Right lobe of liver (tissue), 6 donors: ENCODE measurements at regions not wholly inside any gene's neighbourhood (a gene's known extent, or its start where the extent isn't known, plus 50 kb on each side); places are given as distances from the start of the nearest gene placed in this dataset.

ENCODE experiments used
- ATAC-seq, 4 donors: fragments of 200-7000 bp; cut with Tn5 transposase; one replicate each; pipeline ENCODE4 v1.9.1; 2020; ENCODE audit warnings: mild to moderate bottlenecking in 4 of 4, moderate library complexity in 4 of 4
- DNase-seq, 3 donors: peaks; one replicate each; pipeline ENCODE4 v3.0.0-alpha.2; 2020
- H3K27ac ChIP-seq, 3 donors: fragments of 200-600 bp; one replicate each; pipeline ENCODE4 v1.8.0; 2022
- H3K27me3 ChIP-seq, 2 donors: fragments of 200-600 bp; one replicate each; pipeline ENCODE4 v1.8.0; 2022
- H3K36me3 ChIP-seq, 4 donors: fragments of 200-600 bp; sonication (generic) in 1 of 4; one replicate each; pipeline versions ENCODE4 v1.5.1 to v1.8.0; 2017 to 2022; ENCODE audit warnings: control low read depth in 1 of 4
- H3K4me1 ChIP-seq, 4 donors: fragments of 200-600 bp; sonication (generic) in 1 of 4; one replicate each; pipeline versions ENCODE4 v1.5.1 to v1.8.0; 2017 to 2022; ENCODE audit warnings: control low read depth in 1 of 4
- H3K4me3 ChIP-seq, 3 donors: fragments of 200-600 bp; one replicate each; pipeline ENCODE4 v1.8.0; 2022
- H3K9me3 ChIP-seq, 4 donors: fragments of 200-600 bp; sonication (generic) in 1 of 4; one replicate each; pipeline versions ENCODE4 v1.5.1 to v1.8.0; 2017 to 2022; ENCODE audit warnings: control low read depth in 1 of 4
- POLR2A ChIP-seq: fragments of 450-650 bp; IDR thresholded peaks from one replicate; pipeline ENCODE4 v1.6.1; 2017; ENCODE audit warnings: antibody characterized with exemption, mild to moderate bottlenecking
- WGBS: methylation state at CpG from one replicate; pipeline ENCODE4 v1.1.6; 2018; ENCODE audit warnings: low coverage, low lambda C conversion rate; ENCODE audit not compliant: insufficient coverage; ENCODE audit errors: missing lambda C conversion rate; 5-methylcytosine and 5-hydroxymethylcytosine counted together
- intact Hi-C, 2 donors: fragments of 100-400 bp; cut with DNase I; formaldehyde crosslinking; loops; one replicate each; pipeline versions ENCODE4 v1.11.2 to v1.14.1; 2022
- TF ChIP-seq, protein P1 (sequence below), 4 donors: fragments of 200-600 bp in 3 of 4; fragments of 450-650 bp in 1 of 4; IDR thresholded peaks; one replicate each; pipeline versions ENCODE4 v1.5.1 to v1.8.0; 2016 to 2022; ENCODE audit warnings: antibody characterized with exemption in 4 of 4, mild to moderate bottlenecking in 2 of 4
- donor health status: DM: no; HTN: yes; CAD: no.
- donor health status: DM: no; HTN: no; CAD: no.
- donor health status: DM: no; HTN: no; CAD: no.
- donor health status: DM: no; HTN: yes; CAD: no.
- donor health status: DM: no; HTN: yes; CAD: no.

- Histone ChIP-seq H3K4me1 (no peaks in the 10 kb centered on the region), H3K27ac (peak overlapping the region in 2 of 3 donors; percentile 14 to 19), H3K27me3 (no peaks in the 10 kb centered on the region), H3K4me3 (no peak overlapping the region), H3K36me3 (no peaks in the 10 kb centered on the region), H3K9me3 (no peaks in the 10 kb centered on the region)
- intact Hi-C loops: no loop called here
- TF ChIP-seq, protein P1, sequence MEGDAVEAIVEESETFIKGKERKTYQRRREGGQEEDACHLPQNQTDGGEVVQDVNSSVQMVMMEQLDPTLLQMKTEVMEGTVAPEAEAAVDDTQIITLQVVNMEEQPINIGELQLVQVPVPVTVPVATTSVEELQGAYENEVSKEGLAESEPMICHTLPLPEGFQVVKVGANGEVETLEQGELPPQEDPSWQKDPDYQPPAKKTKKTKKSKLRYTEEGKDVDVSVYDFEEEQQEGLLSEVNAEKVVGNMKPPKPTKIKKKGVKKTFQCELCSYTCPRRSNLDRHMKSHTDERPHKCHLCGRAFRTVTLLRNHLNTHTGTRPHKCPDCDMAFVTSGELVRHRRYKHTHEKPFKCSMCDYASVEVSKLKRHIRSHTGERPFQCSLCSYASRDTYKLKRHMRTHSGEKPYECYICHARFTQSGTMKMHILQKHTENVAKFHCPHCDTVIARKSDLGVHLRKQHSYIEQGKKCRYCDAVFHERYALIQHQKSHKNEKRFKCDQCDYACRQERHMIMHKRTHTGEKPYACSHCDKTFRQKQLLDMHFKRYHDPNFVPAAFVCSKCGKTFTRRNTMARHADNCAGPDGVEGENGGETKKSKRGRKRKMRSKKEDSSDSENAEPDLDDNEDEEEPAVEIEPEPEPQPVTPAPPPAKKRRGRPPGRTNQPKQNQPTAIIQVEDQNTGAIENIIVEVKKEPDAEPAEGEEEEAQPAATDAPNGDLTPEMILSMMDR (IDR thresholded peaks at IDR 0.05): no peak
- no peak for TF ChIP-seq POLR2A
- ATAC-seq (peak; percentile 64 to 98 (median 80)), DNase-seq (no peak)
- 33% methylated on average over 6 of the region's 6 CpGs for WGBS
These were observed 392.8 kb upstream of the NR3C2 start for GRCh38 chr4:148834804-148835631.

DNA sequence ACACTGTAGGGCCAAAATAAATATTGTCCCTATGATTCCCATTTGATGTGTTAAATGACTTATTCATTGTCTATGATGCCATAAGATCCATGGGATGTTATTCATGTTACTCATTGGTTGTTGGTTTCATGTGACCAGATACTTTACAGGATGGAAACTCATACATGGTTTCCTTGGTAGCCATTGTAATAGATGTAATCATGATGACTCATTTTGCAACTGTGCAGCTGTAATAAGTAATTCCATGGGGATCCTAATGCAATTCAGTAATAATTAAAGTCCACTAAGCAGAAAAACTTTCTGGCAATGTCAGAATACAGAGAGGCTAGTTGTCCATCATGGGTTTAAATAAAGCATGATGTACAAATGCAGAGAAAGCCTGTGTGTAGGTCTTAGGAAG is 389.7 kb upstream of the NR3C2 start:
- Histone ChIP-seq H3K9me3 (no peaks in the 10 kb centered on the region), H3K4me3 (no peak overlapping the region), H3K27ac (no peak overlapping the region), H3K36me3 (no peaks in the 10 kb centered on the region), H3K27me3 (no peaks in the 10 kb centered on the region), H3K4me1 (no peaks in the 10 kb centered on the region)
- DNase-seq (no peak), ATAC-seq (no peak)
- TF ChIP-seq, protein P1 (IDR thresholded peaks at IDR 0.05): no peak
- intact Hi-C loops: no loop called here

DNA sequence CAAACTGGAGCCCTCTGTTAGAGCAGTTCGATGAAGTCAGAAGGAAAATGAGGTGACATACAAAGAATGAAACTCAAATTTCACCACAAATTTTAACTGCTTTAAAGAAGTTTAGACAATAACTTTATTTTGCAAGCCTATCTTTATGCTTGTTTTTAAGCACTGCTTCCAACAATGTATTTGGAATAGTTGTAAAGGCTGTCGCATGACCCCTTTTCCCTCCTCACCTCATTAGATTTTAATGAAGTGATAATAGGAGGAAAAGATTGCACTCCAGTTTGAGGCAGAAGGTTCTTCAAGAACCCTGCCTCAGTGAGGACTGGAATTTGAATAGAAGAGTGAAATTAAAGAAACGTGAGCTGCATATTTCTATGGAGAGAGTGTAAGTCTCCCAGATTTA is 386.1 kb upstream of the NR3C2 start:
- intact Hi-C loops: no loop called here
- ATAC-seq: no peak
- 64% methylated on average over 3 of the region's 3 CpGs for WGBS
- Histone ChIP-seq H3K9me3 (no peaks in the 10 kb centered on the region), H3K36me3 (no peaks in the 10 kb centered on the region), H3K27ac (no peak overlapping the region), H3K4me3 (no peak overlapping the region), H3K4me1 (no peaks in the 10 kb centered on the region), H3K27me3 (no peaks in the 10 kb centered on the region)
- TF ChIP-seq POLR2A: no peak
- TF ChIP-seq, protein P1 (IDR thresholded peaks at IDR 0.05): no peak
- no peak for DNase-seq

- TF ChIP-seq POLR2A: no peak
- TF ChIP-seq, protein P1 (IDR thresholded peaks at IDR 0.05): no peak
- Histone ChIP-seq H3K4me3 (no peak overlapping the region), H3K27me3 (no peaks in the 10 kb centered on the region), H3K4me1 (no peaks in the 10 kb centered on the region), H3K9me3 (no peaks in the 10 kb centered on the region), H3K27ac (no peak overlapping the region), H3K36me3 (no peaks in the 10 kb centered on the region)
- 49% methylated on average over 2 of the region's 2 CpGs for WGBS
- ATAC-seq (no peak), DNase-seq (no peak)
- intact Hi-C loops: no loop called here
These were observed 385.6 kb upstream of the NR3C2 start for GRCh38 chr4:148827781-148828180.

GRCh38 chr4:148823419-148823769 is 381.2 kb upstream of the NR3C2 start:
- no peak for DNase-seq
- H3K4me1 ChIP-seq: no peaks in the 10 kb centered on the region
- no peak for ATAC-seq
- no peaks in the 10 kb centered on the region for H3K9me3 ChIP-seq
- TF ChIP-seq, protein P1 (IDR thresholded peaks at IDR 0.05): no peak
- TF ChIP-seq POLR2A: no peak
- WGBS: 88% methylated on average over 2 of the region's 2 CpGs
- no peaks in the 10 kb centered on the region for H3K27me3 ChIP-seq
- H3K27ac ChIP-seq: no peak overlapping the region
- no peaks in the 10 kb centered on the region for H3K36me3 ChIP-seq
- intact Hi-C loops: no loop called here
- no peak overlapping the region for H3K4me3 ChIP-seq
